Prostate gland (tissue), 2 donors: ENCODE measurements at regions not wholly inside any gene's neighbourhood (a gene's known extent, or its start where the extent isn't known, plus 50 kb on each side); places are given as distances from the start of the nearest gene placed in this dataset.

ENCODE experiments used
- DNase-seq: peaks from one replicate; pipeline ENCODE4 v3.0.0-alpha.2; 2019; ENCODE audit warnings: low spot score
- H3K27ac ChIP-seq, 2 donors: fragments of 200-600 bp; sonication (generic); 2 replicates each; pipeline ENCODE4 v1.5.1; 2017 to 2019
- H3K27me3 ChIP-seq: fragments of 200-600 bp; sonication (generic); replicated peaks from 2 replicates; pipeline ENCODE4 v1.5.1; 2019; ENCODE audit not compliant: insufficient read depth
- H3K36me3 ChIP-seq, 2 donors: fragments of 200-600 bp; sonication (generic); 1 replicate in 1 of 2; 2 replicates in 1 of 2; pipeline versions ENCODE4 v1.5.1 to v1.8.1; 2017 to 2019
- H3K4me1 ChIP-seq: fragments of 200-600 bp; sonication (generic); replicated peaks from 2 replicates; pipeline ENCODE4 v1.5.1; 2019
- H3K4me3 ChIP-seq, 2 donors: fragments of 200-600 bp; sonication (generic); 2 replicates each; pipeline ENCODE4 v1.5.1; 2017 to 2019
- H3K9me3 ChIP-seq: fragments of 200-600 bp; sonication (generic); 2 replicates; pipeline ENCODE4 v1.5.1; 2017
- CTCF ChIP-seq, 4 experiments: fragments of 200-600 bp in 2 of 4; fragments of 450-650 bp in 2 of 4; sonication (generic) in 2 of 4; IDR thresholded peaks; 1 replicate in 3 of 4; 2 replicates in 1 of 4; pipeline ENCODE4 v1.5.1; 2016 to 2019; ENCODE audit warnings: antibody characterized with exemption in 4 of 4, mild to moderate bottlenecking in 2 of 4, moderate library complexity in 2 of 4
- POLR2A ChIP-seq: fragments of 450-650 bp; IDR thresholded peaks from one replicate; pipeline ENCODE4 v1.6.1; 2016; ENCODE audit warnings: antibody characterized with exemption, mild to moderate bottlenecking
- POLR2AphosphoS5 ChIP-seq: sonication (generic); formaldehyde crosslinking; IDR thresholded peaks from one replicate; pipeline ENCODE4 v1.6.1; 2017; ENCODE audit warnings: antibody characterized with exemption
- WGBS: methylation state at CpG from one replicate; pipeline ENCODE4 v1.1.5; 2018; 5-methylcytosine and 5-hydroxymethylcytosine counted together
- intact Hi-C: fragments of 100-400 bp; cut with DNase I; formaldehyde crosslinking; loops from one replicate; pipeline ENCODE4 v1.14.2; 2022

GRCh38 chr17:72492494-72492893 lies 371.7 kb downstream of the SOX9 start:
- no peaks in the 10 kb centered on the region for H3K4me1 ChIP-seq
- TF ChIP-seq POLR2A (no peak), POLR2AphosphoS5 (no peak), CTCF (IDR thresholded peaks at IDR 0.05) (no peak)
- no peaks in the 10 kb centered on the region for H3K9me3 ChIP-seq
- no peaks in the 10 kb centered on the region for H3K27me3 ChIP-seq
- H3K27ac ChIP-seq = no peak overlapping the region
- intact Hi-C loops = no loop called here
- DNase-seq = no peak
- no peak overlapping the region for H3K4me3 ChIP-seq
- H3K36me3 ChIP-seq = no peaks in the 10 kb centered on the region
- WGBS = 100% methylated on average over 2 of the region's 2 CpGs

- 93% methylated on average over 5 of the region's 5 CpGs for WGBS
Measured at GRCh38 chr17:72492941-72493340, 372.1 kb downstream of the SOX9 start.

GRCh38 chr17:72494566-72494965 lies 373.7 kb downstream of the SOX9 start:
- Histone ChIP-seq H3K27me3 (no peaks in the 10 kb centered on the region), H3K4me3 (no peak overlapping the region), H3K27ac (no peak overlapping the region), H3K36me3 (no peaks in the 10 kb centered on the region), H3K9me3 (no peaks in the 10 kb centered on the region), H3K4me1 (no peaks in the 10 kb centered on the region)
- intact Hi-C loops = no loop called here
- WGBS = 88% methylated on average over 2 of the region's 2 CpGs
- TF ChIP-seq POLR2A (no peak), POLR2AphosphoS5 (no peak), CTCF (IDR thresholded peaks at IDR 0.05) (no peak)
- DNase-seq = no peak

More at GRCh38 chr17:72492941-72493340, 372.1 kb downstream of the SOX9 start:
- intact Hi-C loops = no loop called here
- H3K4me3 ChIP-seq = no peak overlapping the region
- H3K36me3 ChIP-seq = no peaks in the 10 kb centered on the region
- no peak for DNase-seq
- H3K27ac ChIP-seq = no peak overlapping the region
- no peaks in the 10 kb centered on the region for H3K4me1 ChIP-seq
- no peaks in the 10 kb centered on the region for H3K27me3 ChIP-seq
- TF ChIP-seq CTCF (IDR thresholded peaks at IDR 0.05) = no peak
- H3K9me3 ChIP-seq = no peaks in the 10 kb centered on the region

GRCh38 chr17:72496461-72496860 lies 375.6 kb downstream of the SOX9 start:
- no peak for DNase-seq
- no peak for TF ChIP-seq POLR2A
- TF ChIP-seq POLR2AphosphoS5 = no peak
- no peak for TF ChIP-seq CTCF (IDR thresholded peaks at IDR 0.05)
- Histone ChIP-seq H3K27ac (no peak overlapping the region), H3K27me3 (no peaks in the 10 kb centered on the region), H3K4me1 (peaks cover 3% of the 10 kb centered on the region), H3K9me3 (no peaks in the 10 kb centered on the region), H3K36me3 (no peaks in the 10 kb centered on the region), H3K4me3 (no peak overlapping the region)
- WGBS = 95% methylated on average over 6 of the region's 6 CpGs
- intact Hi-C loops = no loop called here

- Histone ChIP-seq H3K4me1 (peaks cover 16% of the 10 kb centered on the region), H3K9me3 (no peaks in the 10 kb centered on the region), H3K27ac (no peak overlapping the region), H3K36me3 (no peaks in the 10 kb centered on the region), H3K27me3 (no peaks in the 10 kb centered on the region), H3K4me3 (no peak overlapping the region)
- whole genome bisulfite sequencing = 91% methylated on average over 3 of the region's 3 CpGs
- TF ChIP-seq CTCF (IDR thresholded peaks at IDR 0.05) = no peak
- no peak for TF ChIP-seq POLR2AphosphoS5
- TF ChIP-seq POLR2A = no peak
- no peak for DNase-seq
- intact Hi-C loops = no loop called here
Measured at GRCh38 chr17:72497915-72498314, 377.1 kb downstream of the SOX9 start.
